ENCODE measurements at regions not wholly inside any gene's neighbourhood (a gene's known extent, or its start where the extent isn't known, plus 50 kb on each side); places are given as distances from the start of the nearest gene placed in this dataset.

DNA sequence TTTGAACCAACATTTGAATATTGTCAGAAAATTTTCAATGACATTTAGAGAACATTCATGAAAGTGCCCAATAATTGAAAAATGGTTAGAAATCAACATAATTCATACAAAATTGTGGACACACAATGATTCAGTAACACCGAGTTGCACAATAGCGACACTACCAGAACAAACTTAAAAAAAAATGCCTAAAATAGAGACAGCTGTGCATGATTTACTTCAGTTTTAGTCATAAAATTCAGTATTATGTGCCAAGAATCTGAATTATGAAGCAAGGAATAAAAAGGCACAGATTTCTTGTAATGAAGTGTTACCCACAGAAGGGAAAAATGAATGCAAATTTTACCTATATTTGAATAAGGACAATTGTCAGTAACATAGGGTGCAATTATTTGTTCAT is 396.0 kb downstream of the SEMA3D start:
- Mint-ChIP-seq H3K27me3 (ENCODE audit: insufficient read depth, low read depth) (peaks cover 3% of the 10 kb centered on the region), H3K27ac (no peak overlapping the region), H3K9me3 (no peaks in the 10 kb centered on the region), H3K36me3 (no peaks in the 10 kb centered on the region), H3K4me1 (no peaks in the 10 kb centered on the region), H3K4me3 (no peak overlapping the region)
- no peak overlapping the region for H3K9ac ChIP-seq
- TF ChIP-seq EZH2 (IDR thresholded peaks at IDR 0.05) = no peak
- TF ChIP-seq, protein P1, sequence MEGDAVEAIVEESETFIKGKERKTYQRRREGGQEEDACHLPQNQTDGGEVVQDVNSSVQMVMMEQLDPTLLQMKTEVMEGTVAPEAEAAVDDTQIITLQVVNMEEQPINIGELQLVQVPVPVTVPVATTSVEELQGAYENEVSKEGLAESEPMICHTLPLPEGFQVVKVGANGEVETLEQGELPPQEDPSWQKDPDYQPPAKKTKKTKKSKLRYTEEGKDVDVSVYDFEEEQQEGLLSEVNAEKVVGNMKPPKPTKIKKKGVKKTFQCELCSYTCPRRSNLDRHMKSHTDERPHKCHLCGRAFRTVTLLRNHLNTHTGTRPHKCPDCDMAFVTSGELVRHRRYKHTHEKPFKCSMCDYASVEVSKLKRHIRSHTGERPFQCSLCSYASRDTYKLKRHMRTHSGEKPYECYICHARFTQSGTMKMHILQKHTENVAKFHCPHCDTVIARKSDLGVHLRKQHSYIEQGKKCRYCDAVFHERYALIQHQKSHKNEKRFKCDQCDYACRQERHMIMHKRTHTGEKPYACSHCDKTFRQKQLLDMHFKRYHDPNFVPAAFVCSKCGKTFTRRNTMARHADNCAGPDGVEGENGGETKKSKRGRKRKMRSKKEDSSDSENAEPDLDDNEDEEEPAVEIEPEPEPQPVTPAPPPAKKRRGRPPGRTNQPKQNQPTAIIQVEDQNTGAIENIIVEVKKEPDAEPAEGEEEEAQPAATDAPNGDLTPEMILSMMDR (IDR thresholded peaks at IDR 0.05) = no peak
- no peak for TF ChIP-seq EZH2phosphoT487 (IDR thresholded peaks at IDR 0.05)
- H4K20me1 ChIP-seq (ENCODE audit: low read depth) = no peaks in the 10 kb centered on the region
- H3K27me3 ChIP-seq = no peaks in the 10 kb centered on the region
- DNase-seq (ENCODE audit: low spot score) = no peak
- H3K27ac ChIP-seq = no peak overlapping the region
- H2AFZ ChIP-seq (replicated peaks) = no peak overlapping the region
- H3K4me1 ChIP-seq = no peaks in the 10 kb centered on the region
- H3F3A ChIP-seq (ENCODE audit: low read depth) = no peaks in the 10 kb centered on the region
- H3K4me2 ChIP-seq = no peak overlapping the region
- H3K9me3 ChIP-seq (ENCODE audit: low read depth) = no peaks in the 10 kb centered on the region
- H3K36me3 ChIP-seq = no peaks in the 10 kb centered on the region
- no peaks in the 10 kb centered on the region for H3K79me2 ChIP-seq (ENCODE audit: low read depth)
- no peak overlapping the region for H3K4me3 ChIP-seq

DNA sequence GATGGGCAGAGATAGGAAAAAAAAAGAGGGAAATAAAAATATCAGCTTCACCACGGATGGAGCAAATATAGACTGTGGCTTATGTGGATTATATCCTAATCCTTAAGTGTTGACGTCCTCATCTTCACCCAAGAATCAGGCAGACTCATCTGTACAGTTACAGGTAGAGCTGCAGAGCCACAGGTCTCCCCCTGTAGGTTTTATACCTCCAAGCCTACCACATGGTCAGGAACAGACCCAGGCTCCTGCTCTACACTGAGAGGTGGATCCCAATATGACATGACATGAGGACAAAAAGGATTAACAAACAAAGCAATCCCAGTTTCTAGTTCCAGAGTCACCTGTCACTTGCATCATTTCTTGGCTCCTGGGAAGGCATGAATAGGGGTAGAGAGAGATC is 400.8 kb downstream of the SEMA3D start:
- Histone ChIP-seq H4K20me1 (ENCODE audit: low read depth) (no peaks in the 10 kb centered on the region), H3K36me3 (no peaks in the 10 kb centered on the region), H2AFZ (replicated peaks) (no peak overlapping the region), H3K4me1 (no peaks in the 10 kb centered on the region), H3F3A (ENCODE audit: low read depth) (no peaks in the 10 kb centered on the region), H3K27me3 (no peaks in the 10 kb centered on the region), H3K27ac (no peak overlapping the region), H3K9ac (no peak overlapping the region), H3K4me3 (no peak overlapping the region), H3K9me3 (ENCODE audit: low read depth) (no peaks in the 10 kb centered on the region), H3K4me2 (no peak overlapping the region), H3K79me2 (ENCODE audit: low read depth) (no peaks in the 10 kb centered on the region)
- Mint-ChIP-seq H3K27ac (no peak overlapping the region), H3K4me3 (no peak overlapping the region), H3K4me1 (peaks cover 9% of the 10 kb centered on the region), H3K36me3 (no peaks in the 10 kb centered on the region), H3K9me3 (no peaks in the 10 kb centered on the region), H3K27me3 (ENCODE audit: insufficient read depth, low read depth) (peaks cover 3% of the 10 kb centered on the region)
- TF ChIP-seq EZH2 (IDR thresholded peaks at IDR 0.05) (no peak), EZH2phosphoT487 (IDR thresholded peaks at IDR 0.05) (no peak)
- TF ChIP-seq, protein P1 (IDR thresholded peaks at IDR 0.05) = no peak
- DNase-seq (ENCODE audit: low spot score) = no peak

DNA sequence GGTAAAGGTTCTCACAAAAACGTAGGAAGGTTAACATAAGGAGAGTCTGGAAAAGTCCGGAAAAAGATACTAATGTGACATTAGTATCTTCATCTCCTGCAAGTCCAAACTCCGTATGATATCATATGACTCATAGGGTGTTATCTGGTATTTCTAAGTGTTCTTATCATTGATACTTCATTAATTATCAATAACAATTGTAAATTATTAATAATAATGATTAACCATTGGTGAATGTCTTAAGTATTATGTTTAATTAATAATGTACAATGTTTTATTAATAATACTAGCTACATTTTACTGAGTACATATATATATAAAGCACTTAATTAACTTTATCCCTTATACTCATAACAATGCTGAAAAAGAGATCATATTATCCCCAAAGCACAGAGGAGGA is 402.4 kb downstream of the SEMA3D start:
- Histone ChIP-seq H3K9me3 (ENCODE audit: low read depth) (no peaks in the 10 kb centered on the region), H3F3A (ENCODE audit: low read depth) (no peaks in the 10 kb centered on the region), H3K4me2 (no peak overlapping the region), H3K4me3 (no peak overlapping the region), H3K27me3 (no peaks in the 10 kb centered on the region), H3K36me3 (no peaks in the 10 kb centered on the region), H3K79me2 (ENCODE audit: low read depth) (no peaks in the 10 kb centered on the region), H2AFZ (replicated peaks) (no peak overlapping the region), H3K4me1 (no peaks in the 10 kb centered on the region), H3K27ac (no peak overlapping the region), H4K20me1 (ENCODE audit: low read depth) (no peaks in the 10 kb centered on the region), H3K9ac (no peak overlapping the region)
- no peak for DNase-seq (ENCODE audit: low spot score)
- Mint-ChIP-seq H3K4me1 (peaks cover 9% of the 10 kb centered on the region), H3K4me3 (no peak overlapping the region), H3K36me3 (no peaks in the 10 kb centered on the region), H3K27me3 (ENCODE audit: insufficient read depth, low read depth) (no peaks in the 10 kb centered on the region), H3K27ac (no peak overlapping the region), H3K9me3 (no peaks in the 10 kb centered on the region)
- no peak for TF ChIP-seq EZH2 (IDR thresholded peaks at IDR 0.05)

DNA sequence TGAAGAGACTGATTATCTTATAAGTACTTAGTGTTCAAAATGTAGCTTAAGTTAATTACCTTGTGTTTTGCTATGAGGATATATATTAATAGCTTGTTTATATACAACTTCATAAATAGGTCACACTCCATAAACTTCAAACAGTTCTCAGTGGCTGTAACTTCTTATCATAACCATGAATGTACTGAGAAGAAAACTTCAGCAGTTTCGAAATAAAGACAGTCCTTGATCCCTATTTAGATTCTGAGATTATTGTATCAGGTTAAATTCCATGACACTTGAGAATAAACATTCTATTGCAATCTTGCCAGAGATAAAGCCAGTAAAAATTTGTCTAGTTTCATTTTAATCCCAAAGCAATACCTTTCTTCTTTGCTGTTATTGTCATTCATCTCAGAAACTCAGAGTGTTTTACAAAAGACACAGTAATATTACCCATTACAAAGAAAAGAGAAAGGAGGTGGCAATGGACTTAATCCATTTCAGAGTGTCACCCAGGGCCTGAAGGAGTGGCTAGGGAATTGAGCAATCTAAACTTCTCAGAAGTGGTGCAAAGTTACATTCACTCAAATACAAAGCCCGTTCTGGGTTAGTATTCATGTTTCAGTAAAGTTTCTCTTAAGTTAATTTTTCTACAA is 403.6 kb downstream of the SEMA3D start:
- H3K27ac ChIP-seq = no peak overlapping the region
- Mint-ChIP-seq H3K4me1 (peaks cover 9% of the 10 kb centered on the region), H3K9me3 (no peaks in the 10 kb centered on the region), H3K36me3 (no peaks in the 10 kb centered on the region), H3K4me3 (no peak overlapping the region), H3K27me3 (ENCODE audit: insufficient read depth, low read depth) (no peaks in the 10 kb centered on the region), H3K27ac (peak overlapping the region; percentile 65)
- H3K4me2 ChIP-seq = no peak overlapping the region
- no peaks in the 10 kb centered on the region for H3K27me3 ChIP-seq
- no peak for DNase-seq (ENCODE audit: low spot score)
- no peaks in the 10 kb centered on the region for H4K20me1 ChIP-seq (ENCODE audit: low read depth)
- no peak overlapping the region for H3K4me3 ChIP-seq
- H3K36me3 ChIP-seq = no peaks in the 10 kb centered on the region
- no peaks in the 10 kb centered on the region for H3K4me1 ChIP-seq
- no peak overlapping the region for H3K9ac ChIP-seq
- H2AFZ ChIP-seq (replicated peaks) = no peak overlapping the region
- H3K79me2 ChIP-seq (ENCODE audit: low read depth) = no peaks in the 10 kb centered on the region
- TF ChIP-seq EZH2phosphoT487 (IDR thresholded peaks at IDR 0.05) = no peak
- TF ChIP-seq, protein P1 (IDR thresholded peaks at IDR 0.05) = no peak
- TF ChIP-seq EZH2 (IDR thresholded peaks at IDR 0.05) = no peak
- no peaks in the 10 kb centered on the region for H3K9me3 ChIP-seq (ENCODE audit: low read depth)
- H3F3A ChIP-seq (ENCODE audit: low read depth) = no peaks in the 10 kb centered on the region

All from neural progenitor cell (in vitro differentiated cells).